VCaP (cell line): ENCODE measurements at regions not wholly inside any gene's neighbourhood (a gene's known extent, or its start where the extent isn't known, plus 50 kb on each side); places are given as distances from the start of the nearest gene placed in this dataset.

ENCODE experiments used
- H3K27ac ChIP-seq: fragments of 450-650 bp; 2 replicates; pipeline ENCODE4 v1.5.1; 2017
- TF ChIP-seq, protein P1 (sequence below): fragments of 450-650 bp; conservative IDR thresholded peaks from 2 replicates; pipeline ENCODE4 v1.5.1; 2017; ENCODE audit warnings: mild to moderate bottlenecking, moderate library complexity

DNA sequence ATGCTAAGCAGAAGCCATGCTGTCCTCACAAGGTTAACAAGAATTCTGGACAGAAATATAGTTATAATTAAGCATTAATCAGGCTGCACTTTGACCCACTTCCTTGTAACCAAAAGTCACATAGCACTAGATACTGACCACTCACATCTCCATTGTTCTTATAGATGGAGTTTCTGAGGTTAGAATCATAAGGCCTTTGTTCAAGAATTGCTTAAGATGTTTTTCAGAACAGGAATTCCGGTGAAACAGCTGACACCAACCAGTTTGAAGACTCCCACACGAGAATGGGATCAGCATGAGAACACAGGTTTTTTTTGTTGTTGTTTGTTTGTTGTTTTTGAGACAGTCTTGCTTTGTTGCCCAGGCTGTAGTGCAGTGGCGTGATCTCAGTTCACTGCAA lies 488.3 kb upstream of the NRP1 start:
- TF ChIP-seq, protein P1, sequence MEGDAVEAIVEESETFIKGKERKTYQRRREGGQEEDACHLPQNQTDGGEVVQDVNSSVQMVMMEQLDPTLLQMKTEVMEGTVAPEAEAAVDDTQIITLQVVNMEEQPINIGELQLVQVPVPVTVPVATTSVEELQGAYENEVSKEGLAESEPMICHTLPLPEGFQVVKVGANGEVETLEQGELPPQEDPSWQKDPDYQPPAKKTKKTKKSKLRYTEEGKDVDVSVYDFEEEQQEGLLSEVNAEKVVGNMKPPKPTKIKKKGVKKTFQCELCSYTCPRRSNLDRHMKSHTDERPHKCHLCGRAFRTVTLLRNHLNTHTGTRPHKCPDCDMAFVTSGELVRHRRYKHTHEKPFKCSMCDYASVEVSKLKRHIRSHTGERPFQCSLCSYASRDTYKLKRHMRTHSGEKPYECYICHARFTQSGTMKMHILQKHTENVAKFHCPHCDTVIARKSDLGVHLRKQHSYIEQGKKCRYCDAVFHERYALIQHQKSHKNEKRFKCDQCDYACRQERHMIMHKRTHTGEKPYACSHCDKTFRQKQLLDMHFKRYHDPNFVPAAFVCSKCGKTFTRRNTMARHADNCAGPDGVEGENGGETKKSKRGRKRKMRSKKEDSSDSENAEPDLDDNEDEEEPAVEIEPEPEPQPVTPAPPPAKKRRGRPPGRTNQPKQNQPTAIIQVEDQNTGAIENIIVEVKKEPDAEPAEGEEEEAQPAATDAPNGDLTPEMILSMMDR: no peak
- H3K27ac ChIP-seq: no peak overlapping the region

DNA sequence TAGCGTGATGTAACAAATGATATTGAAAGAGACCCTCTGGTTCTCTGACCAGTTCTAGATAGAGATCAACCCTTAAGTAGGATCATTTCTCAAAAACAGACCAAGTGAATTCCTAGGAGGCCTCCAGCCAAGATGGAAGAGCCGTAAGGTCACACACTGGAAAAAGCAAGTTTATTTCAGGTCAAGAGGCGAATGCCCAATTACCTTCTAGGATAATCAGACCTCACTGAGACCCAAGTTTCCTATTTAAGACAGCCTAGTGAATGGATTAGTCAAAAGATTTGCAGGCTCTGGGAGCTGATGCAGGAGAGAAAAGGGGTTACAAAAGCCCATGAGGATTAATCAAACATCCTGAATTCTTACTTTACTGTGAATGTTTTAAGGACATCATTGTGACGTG lies 486.1 kb upstream of the NRP1 start:
- H3K27ac ChIP-seq: no peak overlapping the region
- TF ChIP-seq, protein P1: no peak

DNA sequence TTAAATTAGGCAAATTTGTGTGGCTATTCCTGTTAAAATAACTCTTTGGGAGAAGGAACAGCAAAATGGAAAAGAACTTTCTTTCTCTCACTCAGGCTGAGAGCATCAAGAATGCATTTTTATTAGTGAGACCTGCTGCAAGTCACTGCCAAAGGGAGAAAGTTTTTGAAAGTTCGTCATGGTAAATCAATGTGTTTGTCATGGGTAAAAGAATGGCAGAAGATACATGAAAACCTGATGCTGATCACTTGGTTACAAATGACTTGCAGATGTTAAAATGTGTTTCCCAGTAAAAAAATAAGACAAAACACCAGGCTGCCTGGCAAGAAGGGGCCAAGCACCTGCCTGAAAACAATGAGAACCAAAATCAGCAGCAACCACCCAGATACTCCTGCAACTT lies 484.7 kb upstream of the NRP1 start:
- H3K27ac ChIP-seq: no peak overlapping the region
- TF ChIP-seq, protein P1: no peak

DNA sequence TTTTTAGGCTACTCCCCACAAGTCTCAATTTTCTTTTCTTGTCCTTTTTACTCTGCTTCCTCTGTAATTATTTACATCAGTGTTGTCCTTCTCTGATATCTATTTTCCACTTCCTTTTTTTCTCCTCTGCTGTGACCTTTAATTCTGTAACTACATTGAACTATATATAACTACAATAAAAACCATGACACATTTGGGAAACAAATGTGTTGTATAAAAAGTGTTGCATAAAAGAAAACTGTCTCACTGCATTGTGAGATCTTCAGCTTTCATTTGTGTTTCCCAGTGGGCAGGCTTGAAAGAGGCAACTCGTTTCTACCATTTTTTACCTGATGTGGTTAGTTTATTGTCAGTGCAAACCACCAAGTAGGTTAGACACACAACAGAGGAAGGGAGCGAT lies 483.9 kb upstream of the NRP1 start:
- H3K27ac ChIP-seq: no peak overlapping the region
- TF ChIP-seq, protein P1: no peak

DNA sequence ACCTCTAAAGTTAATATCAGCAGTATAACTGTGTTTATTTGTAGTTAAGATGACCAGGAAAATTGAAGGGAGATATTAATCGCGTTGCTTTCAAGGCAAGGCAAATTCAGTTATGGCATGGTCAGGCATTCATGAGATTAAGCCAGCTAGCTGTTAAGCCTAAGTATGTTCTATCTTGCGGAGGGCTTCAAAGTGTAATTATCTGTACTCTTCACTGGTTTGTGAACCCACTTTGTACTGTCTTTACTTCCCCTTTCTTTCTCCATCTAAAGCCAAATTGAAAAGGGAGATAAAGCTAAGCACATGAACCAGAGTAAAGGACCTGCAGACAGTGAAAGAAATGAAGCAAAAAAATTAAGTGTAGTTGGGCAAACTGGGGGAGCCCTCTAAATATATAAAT lies 483.1 kb upstream of the NRP1 start:
- TF ChIP-seq, protein P1: no peak
- H3K27ac ChIP-seq: no peak overlapping the region

DNA sequence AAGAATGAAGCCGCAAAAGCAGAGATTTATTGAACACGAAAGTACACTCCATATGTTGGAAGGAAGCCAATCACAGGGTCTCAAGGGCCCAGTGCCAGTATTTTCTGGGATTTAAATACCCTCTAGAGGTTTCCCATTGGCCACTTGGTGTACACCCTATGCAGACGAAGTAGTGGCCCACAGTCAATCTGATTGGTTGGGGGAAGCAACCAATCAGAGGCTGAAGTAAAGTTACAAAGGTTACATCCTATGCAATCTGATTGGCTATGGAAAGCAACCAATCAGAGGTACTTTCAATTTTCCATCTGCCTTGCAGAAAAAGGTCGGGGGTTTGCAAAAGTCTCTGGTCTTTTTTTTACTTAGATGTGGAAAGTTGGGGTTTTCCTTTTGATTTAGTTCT lies 481.3 kb upstream of the NRP1 start:
- no peak overlapping the region for H3K27ac ChIP-seq
- TF ChIP-seq, protein P1: no peak

DNA sequence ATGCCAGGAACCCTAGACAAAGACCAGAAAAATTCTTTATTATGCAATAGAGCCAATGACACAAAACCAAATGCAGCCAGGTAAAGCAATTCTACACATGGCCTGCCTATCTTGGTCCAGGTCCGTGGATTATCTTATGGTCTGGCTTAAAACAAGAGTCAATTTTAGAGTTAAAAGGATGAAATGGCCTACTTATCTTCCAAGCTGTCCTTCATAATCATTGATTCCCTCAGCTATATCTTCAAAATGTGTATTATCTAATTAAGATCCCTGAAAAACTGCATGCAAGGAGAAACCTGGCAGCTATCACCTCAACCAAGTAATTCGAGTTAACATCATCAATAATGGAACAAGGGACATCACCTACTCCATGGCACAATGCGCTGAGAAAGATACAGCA lies 479.4 kb upstream of the NRP1 start:
- TF ChIP-seq, protein P1: no peak
- H3K27ac ChIP-seq: no peak overlapping the region

DNA sequence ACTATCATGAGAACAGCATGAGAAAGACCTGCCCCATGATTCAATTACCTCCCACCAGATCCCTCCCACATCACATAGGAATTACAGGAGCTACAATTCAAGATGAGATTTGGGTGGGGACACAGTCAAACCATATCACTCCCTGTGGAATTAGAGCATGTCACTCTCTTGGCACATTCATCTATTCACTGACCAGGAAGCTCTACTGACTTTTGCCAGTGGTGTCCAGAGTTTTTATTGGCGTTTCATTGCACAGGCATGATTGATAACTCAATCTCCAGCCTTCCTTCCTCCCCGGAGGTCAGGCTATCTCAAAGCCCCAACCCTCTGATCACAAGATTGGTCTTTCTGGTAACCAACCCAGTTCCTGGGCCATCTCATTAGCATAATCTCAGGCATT lies 478.9 kb upstream of the NRP1 start:
- no peak overlapping the region for H3K27ac ChIP-seq
- TF ChIP-seq, protein P1: no peak
